Activated CD8-positive, alpha-beta memory T cell treated with anti-CD3 and anti-CD28 coated beads for 24 hours (primary cell): ENCODE measurements at regions not wholly inside any gene's neighbourhood (a gene's known extent, or its start where the extent isn't known, plus 50 kb on each side); places are given as distances from the start of the nearest gene placed in this dataset.

Experiments
- DNase-seq: peaks from one replicate; pipeline ENCODE4 v3.0.0-alpha.2; 2020

DNA sequence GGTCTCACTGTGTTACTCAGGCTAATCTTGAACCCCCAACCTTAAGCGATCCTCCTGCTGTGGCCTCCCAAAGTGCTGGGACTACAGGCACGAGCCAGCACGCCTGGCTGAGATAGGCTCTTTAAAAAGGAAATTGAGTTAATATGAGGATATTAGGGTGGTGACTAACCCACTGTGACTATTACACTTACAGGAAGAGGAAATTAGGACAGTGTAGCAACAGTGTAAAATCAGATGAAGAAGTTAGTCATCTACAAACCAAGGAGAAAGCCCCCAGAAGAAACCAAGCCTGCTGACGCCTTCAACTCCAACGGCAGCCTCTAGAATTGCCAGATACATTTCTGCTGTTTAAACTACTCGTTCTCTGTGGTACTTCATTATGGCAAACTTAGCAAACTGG is 711.9 kb downstream of the SUCLG1 start:
- DNase-seq = no peak

DNA sequence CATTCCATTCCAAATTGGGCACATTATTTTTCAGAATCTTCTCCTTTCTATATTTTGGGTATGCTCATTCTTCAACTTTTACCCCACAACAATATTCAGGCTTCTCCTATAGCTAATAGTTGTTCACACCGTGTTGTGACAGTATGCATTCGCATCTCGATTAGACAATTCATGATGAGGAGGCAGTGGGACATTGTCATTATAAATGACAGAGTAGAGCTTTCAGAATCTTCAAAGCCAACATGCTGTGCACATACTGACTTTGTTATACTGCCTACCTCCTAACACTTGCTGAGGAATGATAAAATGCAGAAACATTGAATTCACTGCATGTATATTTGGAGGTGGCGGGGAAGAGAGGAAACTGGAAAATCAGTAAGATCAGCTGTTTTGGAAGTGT is 714.2 kb downstream of the SUCLG1 start:
- DNase-seq = no peak

DNA sequence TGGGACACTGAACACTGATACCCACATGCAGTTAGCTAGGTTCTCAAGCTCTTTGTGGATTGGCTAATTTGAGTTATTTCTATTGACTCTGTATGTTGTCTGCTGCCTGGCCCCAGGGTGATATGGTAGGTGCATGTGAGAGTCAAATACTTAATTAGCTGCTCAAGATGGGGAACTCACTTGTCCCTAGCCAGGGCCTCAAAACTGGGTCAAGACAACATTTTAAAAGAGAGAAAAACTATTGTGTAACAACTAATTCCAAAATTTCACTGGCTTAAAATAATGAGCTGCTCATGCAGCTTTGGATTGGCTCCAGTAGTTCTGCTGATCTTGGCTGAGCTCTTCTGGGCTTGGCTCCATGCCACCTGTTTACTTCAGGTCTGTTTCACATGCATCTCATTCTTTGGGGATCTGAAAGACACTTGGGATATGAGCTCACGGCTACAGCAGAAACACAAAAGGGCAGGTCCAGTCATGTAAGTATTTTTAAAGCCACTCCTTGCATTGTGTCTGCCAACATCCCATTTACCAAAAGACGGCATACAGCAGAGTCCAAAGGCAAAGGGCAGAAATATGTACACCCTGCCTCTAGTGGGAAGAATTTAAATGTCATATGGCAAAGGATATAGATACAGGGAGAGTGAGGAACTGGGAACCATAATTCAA is 716.8 kb downstream of the SUCLG1 start:
- no peak for DNase-seq

DNA sequence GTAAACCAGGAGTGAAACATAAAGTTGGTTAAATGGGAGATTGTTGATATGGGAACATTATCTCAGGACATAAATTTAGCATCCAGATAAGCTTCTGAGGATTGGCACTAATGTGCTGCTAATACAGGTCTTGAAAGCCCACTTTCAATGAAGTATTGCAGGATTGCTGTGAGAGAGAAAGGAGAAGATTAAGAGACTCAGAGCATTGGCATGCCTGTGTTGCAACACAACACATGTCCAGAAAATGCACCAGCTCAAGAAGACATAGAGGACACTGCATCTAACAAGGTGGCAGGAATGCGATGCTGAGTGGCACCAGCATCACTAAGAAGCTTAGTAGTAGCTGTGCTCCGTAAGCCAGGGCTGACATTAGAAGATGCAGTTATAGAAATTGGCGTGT is 728.9 kb downstream of the SUCLG1 start:
- no peak for DNase-seq

DNA sequence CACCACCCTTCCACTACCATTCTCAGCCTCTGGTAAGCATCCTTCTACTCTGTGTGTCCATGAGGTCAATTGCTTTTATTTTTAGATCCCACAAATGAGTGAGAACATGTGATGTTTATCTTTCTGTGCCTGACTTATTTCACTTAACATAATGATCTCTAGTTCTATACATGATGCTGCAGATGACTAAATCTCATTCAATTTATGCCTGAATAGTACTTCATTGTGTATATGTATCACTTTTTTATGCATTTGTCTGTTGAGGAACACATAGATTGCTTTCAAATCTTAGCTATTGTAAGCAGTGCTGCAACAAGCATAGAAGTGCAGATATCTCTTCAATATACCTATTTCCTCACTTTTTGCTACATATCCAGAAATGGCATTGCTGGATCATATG is 733.3 kb downstream of the SUCLG1 start:
- no peak for DNase-seq

DNA sequence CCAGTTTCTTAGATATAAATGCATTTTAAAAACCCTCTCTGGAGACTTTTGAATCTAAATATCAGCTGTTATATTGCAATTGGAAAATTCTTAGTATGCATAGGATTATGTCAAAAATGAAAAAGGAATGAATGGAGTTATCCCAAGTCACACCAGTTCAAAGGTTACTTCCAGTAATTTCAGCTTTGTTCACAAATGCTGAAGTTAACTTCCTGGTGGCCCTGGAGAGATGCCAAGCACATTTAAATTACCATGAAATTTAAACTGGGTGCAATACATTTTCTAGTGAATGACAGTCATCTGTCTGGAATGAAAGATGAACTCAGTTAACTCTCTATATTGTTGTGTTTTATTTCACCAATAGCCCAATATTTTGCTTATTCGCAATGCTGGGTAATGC is 753.9 kb downstream of the SUCLG1 start:
- no peak for DNase-seq

DNA sequence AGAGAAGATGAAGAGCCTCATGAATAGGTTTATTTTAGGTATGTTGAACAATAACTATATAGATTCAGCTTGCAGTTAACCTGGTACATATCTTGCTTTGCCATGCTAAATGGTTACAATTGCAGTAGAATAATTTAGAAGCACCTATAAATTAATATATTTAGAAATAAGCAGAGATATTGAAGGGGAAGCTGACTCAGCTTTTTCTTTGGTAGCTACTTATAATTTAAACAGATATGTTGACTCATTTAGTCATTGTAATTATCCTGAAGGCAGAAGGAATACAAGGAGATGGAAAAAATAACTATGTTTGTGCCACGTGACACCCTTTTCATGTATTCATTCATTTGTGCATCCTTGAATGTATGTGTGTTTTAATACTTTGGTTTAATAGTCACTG is 755.5 kb downstream of the SUCLG1 start:
- DNase-seq = no peak

DNA sequence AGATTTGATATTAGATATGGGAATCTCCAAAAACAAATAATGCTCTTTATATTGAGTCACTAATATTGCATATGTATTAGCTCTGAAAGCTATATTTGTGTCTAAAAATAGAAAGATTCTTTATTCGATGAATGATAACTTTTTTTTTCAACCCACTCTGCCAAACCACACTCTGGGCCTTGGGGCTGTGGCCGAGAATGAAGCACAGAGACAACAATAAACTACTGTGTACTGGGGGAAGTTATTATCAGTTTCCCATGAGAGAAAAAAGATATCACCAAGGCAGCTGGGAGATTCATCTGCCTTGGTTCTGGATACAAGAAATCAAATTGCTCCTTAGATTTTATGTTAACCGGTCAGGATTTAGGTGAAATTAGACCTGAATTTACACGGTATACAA is 762.2 kb downstream of the SUCLG1 start:
- no peak for DNase-seq

DNA sequence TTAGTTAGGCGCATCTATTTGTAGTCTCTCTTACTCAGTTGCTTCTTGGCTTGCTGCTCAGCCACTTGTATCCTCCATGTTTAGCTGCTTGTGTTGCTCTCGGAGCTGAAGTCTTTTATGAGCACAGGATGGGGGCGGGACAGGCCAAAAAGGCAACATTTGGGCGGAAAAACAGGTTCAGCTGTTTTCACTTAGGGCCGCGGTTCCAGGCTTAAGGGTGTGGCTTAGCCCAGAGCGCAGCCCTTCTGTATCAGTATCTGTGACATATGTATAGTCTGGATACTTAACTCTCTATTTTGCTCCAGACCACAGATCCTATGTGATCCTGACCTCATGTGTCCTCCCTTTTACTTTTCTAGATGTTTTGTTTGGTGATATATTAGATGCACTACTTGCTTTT is 763.5 kb downstream of the SUCLG1 start:
- no peak for DNase-seq

DNA sequence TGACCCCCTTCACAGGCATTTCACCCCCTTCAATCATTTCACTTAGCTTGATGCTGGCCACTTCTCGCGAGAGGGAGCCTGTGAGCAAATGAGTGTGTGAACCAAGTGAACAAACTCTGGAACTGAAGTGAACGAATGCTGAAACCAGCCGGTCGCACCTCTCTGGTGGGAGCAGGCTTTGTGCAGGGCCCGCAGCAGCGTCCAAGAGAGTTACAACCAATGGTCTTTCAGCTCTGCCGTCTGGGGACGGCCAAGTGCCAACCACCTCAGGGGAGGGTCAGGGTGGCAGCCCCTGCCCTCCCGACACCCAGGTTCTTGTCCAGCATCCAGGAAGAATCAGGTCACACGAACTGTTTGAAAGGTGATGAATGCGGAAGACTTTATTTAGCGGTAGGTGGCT is 764.0 kb downstream of the SUCLG1 start:
- no peak for DNase-seq

DNA sequence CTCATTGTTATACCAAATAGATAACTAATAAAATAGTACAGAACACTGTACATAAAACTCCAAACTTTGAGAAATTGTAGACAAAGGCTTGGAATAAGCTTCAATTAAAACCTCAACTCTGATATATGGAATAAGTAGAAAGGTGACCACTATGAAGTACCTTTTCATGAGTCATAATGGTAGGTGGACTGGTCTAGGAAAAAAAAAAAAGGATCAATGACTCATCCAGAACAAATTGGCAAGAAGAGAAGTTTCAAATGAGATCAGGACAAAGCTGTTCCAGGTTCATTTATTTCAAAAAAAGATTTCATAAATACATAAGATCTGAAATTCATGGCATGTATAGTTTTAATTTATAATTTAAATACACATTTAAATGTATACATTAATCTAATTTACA is 769.7 kb downstream of the SUCLG1 start:
- no peak for DNase-seq

DNA sequence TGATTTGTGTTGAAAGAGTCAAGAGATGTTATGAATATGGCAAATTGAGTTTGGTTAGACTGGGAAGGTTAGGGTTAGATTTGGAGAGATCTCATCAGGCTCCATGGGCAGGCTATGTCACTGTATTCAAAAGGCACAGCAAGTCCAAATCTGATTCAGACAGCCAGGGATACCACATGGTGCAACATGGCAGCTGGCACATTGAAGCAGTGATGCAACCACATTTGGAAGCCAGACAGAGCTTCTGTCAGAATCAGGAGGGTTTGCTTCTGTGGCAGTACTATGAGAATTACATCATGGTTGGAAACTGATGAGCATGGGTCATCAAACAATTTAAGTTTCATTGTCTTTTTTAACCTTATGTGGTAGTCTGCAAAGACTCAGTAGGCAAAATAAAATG is 772.2 kb downstream of the SUCLG1 start:
- no peak for DNase-seq

DNA sequence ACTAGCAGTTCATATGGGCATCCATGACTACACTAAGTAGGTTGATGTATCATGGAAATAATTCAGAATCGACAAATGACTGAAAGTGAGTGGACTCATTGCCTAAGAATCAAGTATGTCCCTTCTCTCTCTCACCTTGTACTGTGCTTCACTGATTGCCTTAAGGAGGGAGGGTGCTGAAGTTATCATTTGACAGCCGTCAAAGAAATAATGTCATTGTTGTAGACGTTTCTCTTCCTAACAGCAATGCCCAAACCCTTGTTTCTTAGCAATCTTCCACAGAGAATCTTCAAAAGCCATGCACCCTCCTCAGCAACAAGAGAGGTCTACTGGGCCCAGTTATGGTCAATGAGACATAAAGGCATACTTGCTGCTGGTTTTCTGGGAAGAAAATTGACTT is 785.0 kb downstream of the SUCLG1 start:
- no peak for DNase-seq

DNA sequence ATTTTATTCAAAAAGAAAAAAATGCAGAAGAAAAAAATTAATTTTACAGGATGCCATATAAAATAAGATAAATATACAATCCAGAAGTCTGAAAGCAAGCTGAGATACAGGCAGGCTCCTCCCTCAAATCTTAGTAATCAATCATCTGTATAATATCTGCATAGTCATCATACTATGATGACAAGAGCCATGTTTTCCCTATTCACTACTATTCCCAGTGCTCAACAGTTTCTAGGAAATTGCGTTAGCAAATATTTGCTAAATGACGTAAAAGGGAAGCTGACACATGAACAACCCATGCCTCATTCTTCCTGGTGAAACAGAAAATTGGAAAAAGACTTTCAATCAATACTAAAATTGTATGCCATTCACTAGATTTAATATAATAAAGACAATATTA is 793.2 kb downstream of the SUCLG1 start:
- no peak for DNase-seq

DNA sequence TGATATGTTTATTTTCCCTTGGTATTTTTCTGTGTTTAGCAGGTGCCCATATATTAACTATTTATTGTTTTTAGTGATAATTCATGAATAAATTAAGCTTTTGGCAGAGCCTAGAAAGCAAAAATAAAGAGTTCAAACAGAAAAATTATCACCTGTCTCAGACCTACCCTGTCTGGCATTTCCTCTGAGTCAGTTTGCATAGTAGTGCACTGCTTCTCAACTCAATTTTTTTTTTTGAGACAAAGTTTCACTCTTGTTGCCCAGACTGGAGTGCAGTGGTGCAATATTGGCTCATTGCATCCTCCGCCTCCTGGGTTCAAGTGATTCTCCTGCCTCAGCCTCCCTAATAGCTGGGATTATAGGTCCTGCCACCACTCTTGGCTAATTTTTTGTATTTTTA is 793.9 kb downstream of the SUCLG1 start:
- no peak for DNase-seq

DNA sequence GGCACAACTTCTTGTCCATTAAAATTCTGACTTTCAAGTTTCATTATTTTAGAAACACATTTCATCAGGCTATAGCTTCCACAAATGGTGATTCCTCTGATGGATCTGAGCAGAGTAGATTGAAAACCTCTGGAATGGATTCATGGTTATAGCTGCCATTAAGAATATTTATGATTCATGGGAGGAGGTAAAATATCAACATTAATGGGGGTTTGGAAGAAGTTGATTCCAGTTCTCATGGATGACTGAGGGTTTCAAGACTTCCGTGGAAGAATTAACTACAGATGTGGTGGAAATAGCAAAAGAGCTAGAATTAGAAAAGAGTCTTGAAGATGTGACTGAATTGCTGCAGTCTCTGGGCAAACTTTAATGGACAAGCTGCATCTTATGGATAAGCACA is 797.4 kb downstream of the SUCLG1 start:
- no peak for DNase-seq

DNA sequence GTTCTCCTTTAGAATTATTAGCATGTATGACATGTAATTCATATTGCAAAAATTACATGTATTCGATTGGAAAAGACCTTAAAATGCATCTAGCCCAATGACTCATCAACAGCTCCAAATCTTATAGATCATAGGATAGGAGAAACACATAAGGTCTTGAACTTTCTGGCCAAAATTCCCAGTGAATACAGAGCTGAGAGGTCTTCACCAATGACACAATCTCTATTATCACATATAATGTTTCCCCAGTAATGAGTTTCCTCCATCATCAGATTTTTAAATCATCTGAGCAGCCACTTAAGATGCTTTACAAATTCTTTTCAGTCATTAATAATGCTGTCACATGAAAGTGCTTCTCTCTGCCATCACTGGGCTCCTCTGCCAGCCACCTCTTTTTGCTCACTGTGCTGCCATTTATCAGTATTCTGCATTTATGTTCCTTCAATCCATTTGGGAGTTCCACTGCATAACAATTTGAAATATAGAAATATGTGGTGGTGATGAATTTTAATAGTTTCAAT is 804.9 kb downstream of the SUCLG1 start:
- no peak for DNase-seq

DNA sequence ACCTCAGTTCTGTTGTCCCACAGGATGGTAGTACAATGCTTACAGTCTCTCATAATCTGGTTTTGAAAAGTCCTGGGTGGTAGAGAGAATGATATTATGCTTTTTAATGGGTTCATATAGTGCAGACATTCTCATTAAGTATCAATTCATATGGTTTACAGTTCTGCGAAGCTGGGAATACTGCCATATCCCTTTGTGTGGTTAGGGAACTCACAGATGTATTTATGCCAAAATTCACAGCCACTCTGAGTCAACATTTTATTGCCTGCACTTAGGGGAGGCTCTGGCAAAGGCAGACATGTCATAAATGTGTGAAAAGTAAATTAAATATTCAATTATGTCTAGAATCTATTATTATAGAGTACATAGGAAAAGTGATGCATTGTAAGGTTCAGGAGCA is 808.2 kb downstream of the SUCLG1 start:
- no peak for DNase-seq

DNA sequence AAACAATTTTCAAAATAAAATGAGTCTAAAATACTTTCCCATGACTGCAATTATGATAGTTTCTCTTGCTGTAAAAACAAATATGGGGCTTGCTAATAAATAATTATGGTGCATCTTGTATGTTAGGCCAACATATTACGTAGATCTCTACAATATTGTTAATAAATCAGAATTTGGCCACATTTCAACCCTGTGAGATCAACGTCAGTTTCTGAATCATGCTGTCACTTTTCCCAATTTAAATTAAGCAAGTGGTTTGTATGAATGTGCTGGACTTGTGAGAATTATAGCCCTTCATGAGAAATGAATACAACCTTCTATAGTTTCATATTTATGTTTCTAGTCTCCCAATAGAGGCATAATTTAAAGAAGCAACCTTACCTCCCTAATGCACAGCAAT is 808.9 kb downstream of the SUCLG1 start:
- no peak for DNase-seq

DNA sequence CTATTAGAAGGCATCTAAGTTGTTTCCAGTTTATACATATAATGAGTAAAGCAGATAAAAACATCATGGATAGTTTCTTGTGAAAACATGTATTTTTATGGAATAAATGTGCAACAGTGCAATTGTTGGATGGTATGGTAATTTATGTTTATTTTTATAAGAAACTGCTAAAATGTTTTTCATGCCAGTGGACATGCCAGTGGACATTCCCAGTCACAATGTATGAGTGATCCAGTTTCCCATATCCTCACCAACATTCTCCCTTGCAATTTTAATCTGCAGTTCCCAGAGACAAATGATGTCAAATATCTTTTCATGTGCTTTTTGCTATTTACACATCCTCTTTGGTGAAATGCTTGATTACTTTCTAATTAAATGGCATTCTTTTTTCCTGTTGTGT is 818.6 kb downstream of the SUCLG1 start:
- DNase-seq = no peak

DNA sequence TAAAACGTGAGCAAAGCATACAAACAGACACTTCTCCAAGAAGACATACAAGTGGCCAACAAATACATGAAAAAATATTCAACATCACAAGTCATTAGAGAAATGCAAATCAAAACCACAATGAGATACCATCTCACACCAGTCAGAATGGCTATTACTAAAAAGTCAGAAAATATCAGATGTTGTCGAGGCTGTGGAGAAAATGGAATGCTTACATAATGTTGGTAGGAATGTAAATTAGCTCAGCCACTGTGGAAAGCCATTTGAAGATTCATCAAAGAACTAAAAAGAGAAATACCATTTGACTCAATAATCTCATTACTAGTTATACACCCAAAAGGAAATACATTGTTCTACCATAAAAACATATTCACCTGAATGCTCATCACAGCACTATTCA is 825.7 kb downstream of the SUCLG1 start:
- no peak for DNase-seq

DNA sequence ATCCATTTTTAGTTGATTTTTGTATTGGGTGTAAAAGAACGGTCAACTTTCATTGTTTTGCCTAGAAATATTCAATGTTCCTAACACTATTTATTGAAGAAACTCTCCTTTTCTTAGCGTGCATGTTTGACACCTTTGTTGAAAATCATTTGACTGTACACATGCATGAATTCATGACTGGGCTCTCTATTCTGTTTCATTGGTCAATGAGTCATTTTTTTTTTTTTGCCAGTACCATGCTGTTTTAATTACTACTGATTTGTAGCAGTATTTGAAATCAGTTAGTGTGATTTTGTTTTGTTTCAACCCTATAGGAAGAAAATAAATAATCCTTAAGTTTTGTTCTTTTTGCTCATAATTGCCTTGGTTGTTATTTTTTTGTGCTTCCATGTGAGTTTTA is 828.7 kb downstream of the SUCLG1 start:
- no peak for DNase-seq

DNA sequence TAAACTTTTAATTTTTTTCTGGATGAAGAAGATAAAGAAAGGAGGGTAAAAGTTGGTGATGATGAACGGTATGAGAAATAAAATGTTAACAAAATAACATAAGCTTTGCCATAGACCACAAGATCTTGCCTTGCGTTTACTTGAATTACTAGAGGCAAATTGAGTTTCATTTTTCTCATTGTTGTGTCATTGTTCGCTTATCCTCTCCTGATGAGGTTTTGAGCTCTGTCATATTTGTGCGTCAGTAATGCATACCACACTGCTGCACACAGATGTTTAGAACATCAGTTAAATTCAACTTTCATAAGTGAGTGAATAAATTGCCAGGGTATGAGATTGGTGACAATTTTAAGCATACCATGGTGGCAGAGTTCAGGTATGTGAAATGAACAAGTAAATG is 843.6 kb downstream of the SUCLG1 start:
- DNase-seq = no peak

DNA sequence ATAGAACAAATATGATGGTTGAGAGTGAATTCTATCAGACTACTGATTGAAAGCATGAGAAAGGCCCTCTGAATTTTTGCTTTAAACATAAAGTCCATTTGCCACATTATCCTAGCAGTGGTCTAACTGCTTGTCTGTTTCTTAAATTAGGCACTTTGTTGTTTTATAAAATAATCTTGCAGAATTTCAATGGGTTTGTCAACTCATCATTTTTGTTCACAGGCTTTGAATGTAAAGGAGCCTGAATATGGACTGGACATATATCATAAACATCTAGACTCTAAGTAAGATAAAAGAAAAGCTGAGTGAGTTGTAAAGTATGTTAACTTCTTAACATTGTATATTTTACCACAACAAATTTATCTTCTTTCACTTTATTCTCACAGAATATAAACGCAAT is 845.9 kb downstream of the SUCLG1 start:
- no peak for DNase-seq

DNA sequence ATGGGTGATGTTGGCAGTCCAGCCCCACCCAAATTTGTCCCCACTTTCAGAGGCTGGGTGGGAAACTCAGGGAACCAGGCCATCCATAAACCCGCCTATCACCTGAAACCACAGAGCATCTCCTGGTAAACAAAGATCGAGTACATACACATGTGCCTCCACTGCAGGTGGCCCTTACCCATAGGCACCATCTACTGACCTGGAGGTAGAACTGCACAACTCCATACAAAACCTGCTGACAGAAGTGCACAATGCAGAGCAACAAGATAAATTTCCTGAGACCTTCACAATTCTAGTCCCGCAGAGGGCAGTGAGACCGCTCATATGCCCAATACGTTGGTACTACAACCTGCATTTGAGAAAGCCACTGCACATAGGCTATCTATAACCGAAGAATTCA is 856.3 kb downstream of the SUCLG1 start:
- DNase-seq = no peak
